Esophagus (tissue), 2 donors: ENCODE measurements at regions not wholly inside any gene's neighbourhood (a gene's known extent, or its start where the extent isn't known, plus 50 kb on each side); places are given as distances from the start of the nearest gene placed in this dataset.

ENCODE experiments used
- H3K27ac ChIP-seq, 2 donors: one replicate each; pipeline ENCODE4 v1.5.1; 2013; ENCODE audit warnings: low read depth in 2 of 2, mild to moderate bottlenecking in 2 of 2, inconsistent platforms in 1 of 2, low read length in 1 of 2, moderate library complexity in 1 of 2
- H3K27me3 ChIP-seq, 2 donors: one replicate each; pipeline ENCODE4 v1.6.1; 2013; ENCODE audit warnings: low read length in 2 of 2, control low read depth in 1 of 2, mild to moderate bottlenecking in 1 of 2; ENCODE audit not compliant: insufficient read depth in 2 of 2, control insufficient read depth in 1 of 2
- H3K36me3 ChIP-seq, 2 donors: one replicate each; pipeline ENCODE4 v1.6.1; 2013; ENCODE audit warnings: low read length in 1 of 2; ENCODE audit not compliant: control insufficient read depth in 2 of 2, insufficient read depth in 2 of 2
- H3K4me1 ChIP-seq, 2 donors: one replicate each; pipeline ENCODE4 v1.6.1; 2013; ENCODE audit warnings: low read length in 1 of 2; ENCODE audit not compliant: control insufficient read depth in 2 of 2, insufficient read depth in 2 of 2
- H3K4me3 ChIP-seq, 2 donors: one replicate each; pipeline ENCODE4 v1.5.1; 2013; ENCODE audit warnings: low read length in 2 of 2, mild to moderate bottlenecking in 2 of 2, low read depth in 1 of 2, moderate library complexity in 1 of 2
- H3K9me3 ChIP-seq, 2 donors: one replicate each; pipeline ENCODE4 v1.6.1; 2013; ENCODE audit warnings: mild to moderate bottlenecking in 2 of 2, low read depth in 1 of 2, low read length in 1 of 2, moderate library complexity in 1 of 2; ENCODE audit not compliant: control insufficient read depth in 2 of 2, insufficient read depth in 1 of 2
- WGBS, 2 donors: extraction: QIAGEN DNeasy Blood & Tissue Kit; methylation state at CpG; one replicate each; pipeline ENCODE4 v1.1.7; 2013; 5-methylcytosine and 5-hydroxymethylcytosine counted together
- donor health status: healthy with polysubstance abuse.
- donor health status: Bipolar disorder and iron deficiency.

GRCh38 chr6:14972379-14973067 is 273.3 kb upstream of the JARID2 start:
- Histone ChIP-seq H3K4me3 (no peak overlapping the region), H3K4me1 (peaks cover 0 to 5% of the 10 kb centered on the region in 2 donors), H3K27ac (no peak overlapping the region), H3K36me3 (no peaks in the 10 kb centered on the region), H3K27me3 (no peaks in the 10 kb centered on the region), H3K9me3 (no peaks in the 10 kb centered on the region)
- WGBS, 2 donors, result 90 to 93% methylated on average over 4 of the region's 4 CpGs

- 95 to 98% methylated on average over 1 of the region's 1 CpG for WGBS, 2 donors
- H3K4me3 ChIP-seq, result no peak overlapping the region
Measured at GRCh38 chr6:14974372-14974771, 271.5 kb upstream of the JARID2 start.

GRCh38 chr6:14974792-14975470 is 270.9 kb upstream of the JARID2 start:
- Histone ChIP-seq H3K36me3 (no peaks in the 10 kb centered on the region), H3K4me3 (no peak overlapping the region), H3K9me3 (no peaks in the 10 kb centered on the region), H3K27me3 (no peaks in the 10 kb centered on the region), H3K27ac (no peak overlapping the region), H3K4me1 (no peaks in the 10 kb centered on the region)
- WGBS, 2 donors, result 67 to 80% methylated on average over 4 of the region's 4 CpGs

More at GRCh38 chr6:14974372-14974771, 271.5 kb upstream of the JARID2 start:
- Histone ChIP-seq H3K27ac (no peak overlapping the region), H3K36me3 (no peaks in the 10 kb centered on the region), H3K27me3 (no peaks in the 10 kb centered on the region), H3K9me3 (no peaks in the 10 kb centered on the region), H3K4me1 (no peaks in the 10 kb centered on the region)

GRCh38 chr6:14975471-14975817 is 270.4 kb upstream of the JARID2 start:
- Histone ChIP-seq H3K36me3 (no peaks in the 10 kb centered on the region), H3K9me3 (no peaks in the 10 kb centered on the region), H3K27me3 (no peaks in the 10 kb centered on the region), H3K4me1 (no peaks in the 10 kb centered on the region), H3K27ac (no peak overlapping the region), H3K4me3 (no peak overlapping the region)
- WGBS, 2 donors, result 37 to 47% methylated on average over 4 of the region's 4 CpGs

GRCh38 chr6:14977747-14978382 is 268.0 kb upstream of the JARID2 start:
- no peaks in the 10 kb centered on the region for H3K36me3 ChIP-seq
- no peak overlapping the region for H3K27ac ChIP-seq
- no peak overlapping the region for H3K4me3 ChIP-seq
- H3K9me3 ChIP-seq, result no peaks in the 10 kb centered on the region
- WGBS, 2 donors, result 96 to 100% methylated on average over 1 of the region's 1 CpG
- no peaks in the 10 kb centered on the region for H3K4me1 ChIP-seq
- H3K27me3 ChIP-seq, result no peaks in the 10 kb centered on the region

- no peak overlapping the region for H3K27ac ChIP-seq
- no peaks in the 10 kb centered on the region for H3K27me3 ChIP-seq
- H3K4me1 ChIP-seq, result no peaks in the 10 kb centered on the region
- H3K4me3 ChIP-seq, result no peak overlapping the region
- no peaks in the 10 kb centered on the region for H3K9me3 ChIP-seq
- 87 to 89% methylated on average over 8 of the region's 8 CpGs for WGBS, 2 donors
- H3K36me3 ChIP-seq, result no peaks in the 10 kb centered on the region
Measured at GRCh38 chr6:14981960-14982359, 263.9 kb upstream of the JARID2 start.

GRCh38 chr6:14983599-14984518 is 262.0 kb upstream of the JARID2 start:
- Histone ChIP-seq H3K4me1 (no peaks in the 10 kb centered on the region), H3K4me3 (no peak overlapping the region), H3K36me3 (no peaks in the 10 kb centered on the region), H3K27me3 (no peaks in the 10 kb centered on the region), H3K9me3 (no peaks in the 10 kb centered on the region), H3K27ac (no peak overlapping the region)
- WGBS, 2 donors, result 54 to 59% methylated on average over 5 of the region's 5 CpGs

- H3K9me3 ChIP-seq, result no peaks in the 10 kb centered on the region
- H3K27ac ChIP-seq, result no peak overlapping the region
- no peaks in the 10 kb centered on the region for H3K4me1 ChIP-seq
- WGBS, 2 donors, result 42 to 50% methylated on average over 6 of the region's 6 CpGs
- no peak overlapping the region for H3K4me3 ChIP-seq
- no peaks in the 10 kb centered on the region for H3K36me3 ChIP-seq
- H3K27me3 ChIP-seq, result no peaks in the 10 kb centered on the region
Measured at GRCh38 chr6:14984519-14984853, 261.4 kb upstream of the JARID2 start.

- Histone ChIP-seq H3K27me3 (no peaks in the 10 kb centered on the region), H3K9me3 (no peaks in the 10 kb centered on the region), H3K4me3 (no peak overlapping the region), H3K36me3 (no peaks in the 10 kb centered on the region), H3K4me1 (no peaks in the 10 kb centered on the region), H3K27ac (no peak overlapping the region)
- WGBS, 2 donors, result 84 to 85% methylated on average over 4 of the region's 4 CpGs
Measured at GRCh38 chr6:14985366-14985765, 260.5 kb upstream of the JARID2 start.
